HG03565 (cell line): ENCODE measurements at regions not wholly inside any gene's neighbourhood (a gene's known extent, or its start where the extent isn't known, plus 50 kb on each side); places are given as distances from the start of the nearest gene placed in this dataset.

Source experiments
- ATAC-seq: cut with Tn5 transposase; IDR thresholded peaks from one replicate; pipeline ENCODE4 v1.9.1; 2021; ENCODE audit warnings: mild to moderate bottlenecking, moderate library complexity; ENCODE audit not compliant: unreplicated experiment

DNA sequence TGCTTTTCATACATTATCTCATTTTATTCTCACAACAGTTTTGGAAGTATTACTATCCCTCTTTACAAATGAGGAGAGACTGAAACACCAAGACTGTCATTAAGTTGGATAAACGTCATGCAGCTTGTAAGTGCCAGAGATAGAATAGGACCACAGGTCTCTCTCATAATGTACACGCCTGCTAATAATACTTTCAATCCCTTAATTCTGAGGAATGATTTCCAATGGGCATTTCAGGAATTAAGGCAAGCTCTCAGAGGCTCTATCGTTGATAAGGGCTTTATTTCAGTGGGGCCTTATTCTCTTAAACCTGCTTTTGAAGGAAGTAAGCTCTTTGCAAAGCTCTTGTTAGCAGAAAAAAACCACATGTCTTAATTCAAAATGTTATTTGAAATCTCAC is 229.1 kb downstream of the NFKBIZ start:
- ATAC-seq: no peak

DNA sequence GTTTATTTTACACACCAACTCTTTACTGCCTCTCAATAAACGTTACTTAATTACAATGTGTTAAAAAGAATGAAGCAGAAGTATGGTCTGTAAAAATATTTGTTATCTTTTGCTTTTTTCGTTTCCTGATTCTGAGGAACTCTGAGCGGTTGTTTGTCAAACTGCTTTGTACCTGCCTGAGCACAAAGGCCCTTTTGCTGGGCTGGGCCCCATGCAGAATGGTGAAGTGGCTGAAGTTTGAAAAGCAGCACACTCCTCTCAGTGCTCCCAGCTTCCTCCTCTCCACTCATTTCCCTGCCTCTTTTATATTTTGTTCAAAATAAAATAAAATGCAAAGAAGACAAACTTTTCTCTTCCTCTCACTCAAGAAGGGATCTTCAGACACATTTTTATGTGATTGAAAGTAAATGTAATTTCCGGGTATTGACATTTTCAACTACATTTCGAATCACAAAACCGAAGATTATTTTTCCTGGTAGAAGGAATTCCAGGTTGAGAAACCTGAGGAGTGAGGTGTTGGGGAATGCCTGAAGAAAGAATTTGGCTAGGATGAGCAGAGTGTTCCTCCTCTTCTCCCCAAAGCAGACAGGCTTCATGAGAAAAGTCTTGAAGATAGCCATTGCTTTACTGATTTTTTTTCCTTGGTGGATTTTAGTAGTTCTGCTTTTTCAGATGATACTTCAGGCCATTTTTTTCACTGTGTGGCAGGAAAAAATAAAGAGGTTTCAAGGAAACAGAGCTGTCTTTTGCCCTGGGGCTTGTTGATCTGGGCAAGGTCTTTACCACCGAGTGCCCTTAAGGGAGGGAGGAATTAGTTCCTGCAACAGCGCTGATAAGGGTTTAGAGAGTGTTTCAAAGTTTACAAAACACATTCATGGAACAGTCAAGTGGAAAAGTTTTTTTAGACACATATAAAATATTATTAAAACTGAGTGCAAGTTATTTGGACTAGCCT is 229.8 kb downstream of the NFKBIZ start:
- no peak for ATAC-seq

DNA sequence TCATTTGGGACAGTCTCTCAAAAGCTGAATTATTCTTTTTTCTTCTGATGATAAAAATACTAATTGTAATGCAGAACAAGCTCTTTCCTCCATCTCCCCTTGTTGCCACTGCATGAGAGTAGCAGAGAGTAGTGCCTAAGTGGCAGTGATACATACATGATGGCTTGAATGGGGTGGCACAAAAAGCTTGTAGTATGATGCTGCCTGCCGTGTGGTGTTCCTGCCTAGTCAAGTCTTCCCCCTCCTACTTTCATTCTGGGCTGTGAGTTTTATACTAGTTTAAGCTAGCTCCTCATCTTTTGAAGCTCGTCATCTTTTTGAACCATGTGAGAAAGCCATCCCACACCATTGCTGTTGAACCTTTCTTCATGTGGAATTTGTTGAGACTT is 230.5 kb downstream of the NFKBIZ start:
- ATAC-seq: no peak

DNA sequence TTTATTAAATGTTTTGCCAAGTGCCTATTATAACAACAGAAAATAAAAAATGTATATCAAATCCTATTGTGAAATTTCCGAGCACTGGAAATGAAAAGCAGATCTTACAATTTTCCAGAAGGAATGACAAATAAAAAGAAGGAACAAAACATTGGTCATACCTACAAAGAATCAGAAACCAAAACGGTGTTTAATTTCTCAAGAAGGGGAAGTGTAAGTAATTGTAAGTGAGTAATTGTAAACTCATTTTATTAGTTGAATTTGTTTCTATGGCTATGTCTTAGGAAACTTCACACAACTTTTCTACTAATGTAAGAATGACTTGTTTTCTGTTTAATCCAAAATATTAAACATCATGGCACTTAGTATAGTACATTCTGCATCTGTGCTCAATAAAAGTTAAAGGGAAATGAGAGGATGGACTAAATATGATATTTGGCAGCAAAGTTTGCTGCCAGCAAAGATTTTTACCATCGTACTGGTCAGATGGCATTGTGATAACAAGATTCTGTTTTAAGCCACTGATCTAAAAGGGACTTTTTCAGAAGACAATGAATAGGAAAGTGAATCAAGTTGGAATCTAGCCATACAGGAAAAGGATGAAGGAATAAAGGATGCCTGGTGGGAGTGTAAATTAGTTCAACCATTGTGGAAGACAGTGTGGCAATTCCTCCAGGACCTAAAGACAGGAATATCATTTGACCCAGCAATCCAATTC is 232.4 kb downstream of the NFKBIZ start:
- no peak for ATAC-seq

DNA sequence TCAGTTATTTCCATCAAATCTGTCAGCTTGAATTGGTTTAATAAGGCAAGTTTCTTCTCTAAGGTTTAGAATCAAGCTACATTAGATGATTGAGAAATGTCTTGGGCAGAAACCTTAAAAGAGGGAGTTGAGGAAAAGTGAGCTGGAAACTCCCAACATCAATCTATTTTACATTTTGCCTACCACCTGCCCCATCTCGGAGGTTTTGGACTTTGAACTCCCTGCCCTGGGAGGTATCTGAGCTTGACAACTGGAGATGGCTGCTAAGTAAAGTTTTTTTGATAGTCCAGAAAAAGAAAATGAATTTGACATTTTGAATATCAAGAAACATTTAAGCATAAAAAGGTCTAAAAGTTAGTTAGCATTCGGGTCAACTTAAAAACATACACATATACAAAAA is 234.2 kb downstream of the NFKBIZ start:
- no peak for ATAC-seq

DNA sequence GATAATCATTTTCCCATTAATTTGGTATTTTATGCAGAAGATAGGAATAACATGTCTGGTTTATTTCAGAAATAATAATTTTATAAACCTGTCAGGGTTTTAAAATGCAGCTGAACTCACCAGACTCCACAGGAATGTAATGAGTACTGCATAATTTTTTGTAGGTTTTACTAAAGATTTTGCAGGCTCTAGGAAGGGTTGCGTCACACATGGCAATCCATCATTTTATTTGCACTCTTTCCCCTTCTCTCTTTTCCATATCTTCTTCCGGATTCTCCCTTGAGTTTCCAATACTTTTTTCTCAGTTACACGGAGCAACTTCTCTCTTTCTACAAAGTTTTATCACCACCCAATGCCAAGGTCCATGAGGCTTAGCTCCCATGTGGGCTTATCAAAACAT is 234.7 kb downstream of the NFKBIZ start:
- no peak for ATAC-seq

DNA sequence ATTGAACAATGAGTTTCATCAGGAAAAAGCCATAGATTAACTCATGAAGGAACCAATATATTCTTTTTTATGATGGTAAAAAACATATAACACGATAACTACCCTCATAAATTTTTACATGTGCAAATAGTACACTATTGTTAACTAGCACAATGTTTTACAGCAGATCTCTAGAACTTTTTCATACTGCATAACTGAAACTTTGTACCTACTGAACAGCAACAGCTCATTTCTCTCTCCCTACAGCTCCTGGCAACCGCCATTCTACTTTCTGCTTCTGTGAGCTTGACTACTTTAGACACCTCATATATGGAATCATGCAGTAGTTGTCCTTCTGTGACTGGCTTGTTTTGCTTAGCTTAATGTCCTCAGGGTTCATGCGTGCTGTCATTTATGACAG is 235.4 kb downstream of the NFKBIZ start:
- no peak for ATAC-seq

DNA sequence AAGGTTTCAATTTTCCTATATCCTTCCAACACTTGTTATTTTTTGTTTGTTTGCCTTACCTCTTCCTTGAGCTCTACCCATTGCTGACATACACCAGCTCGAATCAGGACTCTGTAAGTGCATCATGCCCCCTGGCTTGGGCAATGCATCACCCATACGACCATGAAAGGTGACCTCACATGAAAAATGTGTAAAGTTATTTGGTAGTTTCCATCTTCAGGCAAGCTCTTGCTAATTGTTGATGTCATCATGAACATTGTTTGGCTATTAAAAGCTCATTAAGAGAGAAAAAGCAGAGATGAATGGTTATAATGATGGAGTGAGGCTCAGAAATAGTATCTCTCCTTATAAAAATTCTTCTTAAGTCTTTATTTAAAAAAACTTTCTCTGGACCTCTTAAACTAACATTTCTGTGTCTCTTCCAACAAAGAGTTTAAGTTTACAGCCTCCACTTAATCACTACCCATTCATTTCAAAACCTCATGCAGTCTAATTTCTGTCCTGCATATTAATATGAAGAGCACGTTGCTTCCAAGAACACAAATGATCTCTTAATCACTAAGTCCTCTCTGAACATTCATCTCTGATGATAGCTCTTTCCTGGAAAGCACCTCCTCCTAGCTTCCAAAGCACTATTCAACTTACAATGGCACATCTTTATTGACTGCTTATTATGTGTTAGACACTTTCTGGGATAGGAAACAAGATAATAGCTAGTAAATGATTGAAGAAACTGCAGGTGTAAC is 236.3 kb downstream of the NFKBIZ start:
- ATAC-seq: no peak

DNA sequence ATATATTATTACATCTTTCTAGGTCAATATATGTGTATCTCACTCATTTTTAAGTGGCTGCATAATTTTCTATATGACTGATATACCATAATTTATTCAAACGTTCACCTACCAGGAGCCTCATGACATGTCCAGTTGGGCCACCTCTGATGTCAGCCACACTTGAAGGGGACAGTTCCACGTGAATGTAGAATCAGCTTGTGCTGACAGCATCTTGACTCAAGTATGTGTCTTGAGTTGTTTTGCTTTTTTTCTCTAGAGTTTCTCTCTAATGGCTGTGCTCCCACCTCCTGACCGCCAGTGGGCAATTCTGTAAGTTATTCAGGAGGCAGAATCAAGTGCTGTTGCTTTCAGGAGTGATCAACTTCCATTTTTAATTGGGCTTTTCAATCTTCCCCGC is 237.9 kb downstream of the NFKBIZ start:
- ATAC-seq: no peak

DNA sequence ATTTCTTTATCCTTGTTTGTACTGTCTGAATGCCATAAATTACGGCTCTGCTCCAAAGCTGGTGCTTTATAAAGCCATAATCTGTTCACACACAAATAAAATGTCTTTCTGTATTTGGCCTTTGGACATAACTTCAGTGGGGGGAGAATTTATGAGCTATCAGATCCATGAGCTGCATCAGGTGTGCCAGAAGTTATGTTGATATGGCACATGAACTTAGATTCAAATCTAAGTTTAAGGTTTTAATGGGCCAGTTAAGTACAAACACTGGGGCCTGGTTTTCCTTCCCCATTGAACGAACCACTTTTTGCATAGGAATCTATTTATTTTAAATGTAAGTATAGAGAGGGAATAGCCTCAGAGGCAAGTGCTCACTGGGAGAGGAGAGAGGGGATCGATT is 239.9 kb downstream of the NFKBIZ start:
- ATAC-seq: no peak

DNA sequence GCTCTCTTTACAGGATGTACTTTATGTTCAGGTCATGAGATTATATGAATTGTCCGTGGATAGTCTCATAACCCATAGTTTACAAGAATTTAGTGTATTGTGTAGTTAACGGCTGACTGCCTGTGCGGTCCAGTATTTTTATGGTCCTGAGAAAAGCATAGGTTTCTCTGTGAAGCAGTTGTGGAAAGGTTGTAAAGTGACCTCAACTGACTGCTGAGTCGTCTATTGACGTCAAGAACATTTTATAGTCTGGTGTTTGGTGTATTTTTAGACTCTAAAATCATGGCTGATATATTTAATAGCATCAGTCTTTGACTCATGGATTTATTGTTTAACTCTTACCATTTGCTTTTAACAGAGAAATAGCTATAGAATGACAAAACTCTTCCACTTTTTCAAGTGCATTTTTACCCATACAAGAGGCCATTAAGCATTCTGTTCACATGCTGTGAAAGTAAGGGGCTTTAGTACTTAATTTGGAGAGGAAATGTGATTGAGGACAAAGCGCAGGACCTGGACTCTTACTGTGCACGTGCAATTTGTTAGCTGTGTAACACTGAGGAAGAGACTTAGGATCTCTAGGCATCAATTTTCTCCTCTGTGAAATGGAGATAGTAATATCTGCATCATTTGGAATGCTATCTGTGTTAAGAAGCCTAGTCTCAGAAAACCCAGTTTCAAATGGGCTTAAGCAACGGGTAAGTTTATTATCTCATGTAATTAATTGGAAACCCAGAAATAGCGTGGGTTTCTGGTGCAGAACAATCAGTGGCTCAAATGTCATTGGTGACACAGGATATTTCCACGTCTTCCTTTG is 240.8 kb downstream of the NFKBIZ start:
- ATAC-seq: no peak

DNA sequence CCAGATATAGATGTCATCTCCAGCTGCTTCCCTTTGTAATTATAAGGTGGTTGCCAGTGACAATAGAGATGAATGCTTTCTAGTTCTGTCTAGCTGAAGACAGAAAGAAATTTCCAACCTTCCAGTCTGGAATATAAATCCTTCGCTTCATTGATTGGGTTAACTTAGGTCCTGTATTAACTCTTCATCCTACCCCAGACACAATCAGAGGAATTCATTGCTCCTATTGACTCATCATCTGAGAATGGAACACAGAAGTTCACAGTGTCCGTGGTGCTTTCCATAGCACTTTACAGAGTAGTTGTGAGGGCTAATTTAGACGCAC is 241.4 kb downstream of the NFKBIZ start:
- ATAC-seq: no peak

DNA sequence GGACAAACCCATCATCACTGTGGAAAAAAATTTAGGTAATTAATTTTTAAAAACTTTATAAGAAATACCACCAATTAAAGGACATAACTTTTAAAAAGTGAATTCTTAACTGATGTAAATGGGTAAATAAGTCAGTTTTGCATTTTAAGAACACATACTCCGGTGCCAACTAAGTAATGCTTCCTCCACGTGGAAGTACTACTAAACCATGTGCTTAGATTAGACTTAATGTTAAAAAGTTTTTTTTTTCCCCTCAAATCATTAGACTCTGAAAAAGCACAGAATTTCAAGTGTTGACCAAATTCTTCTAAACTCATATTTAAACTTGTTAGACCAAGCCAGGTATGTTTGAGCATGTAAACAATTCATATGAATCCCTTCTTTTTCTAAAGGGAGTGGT is 242.0 kb downstream of the NFKBIZ start:
- ATAC-seq: no peak

DNA sequence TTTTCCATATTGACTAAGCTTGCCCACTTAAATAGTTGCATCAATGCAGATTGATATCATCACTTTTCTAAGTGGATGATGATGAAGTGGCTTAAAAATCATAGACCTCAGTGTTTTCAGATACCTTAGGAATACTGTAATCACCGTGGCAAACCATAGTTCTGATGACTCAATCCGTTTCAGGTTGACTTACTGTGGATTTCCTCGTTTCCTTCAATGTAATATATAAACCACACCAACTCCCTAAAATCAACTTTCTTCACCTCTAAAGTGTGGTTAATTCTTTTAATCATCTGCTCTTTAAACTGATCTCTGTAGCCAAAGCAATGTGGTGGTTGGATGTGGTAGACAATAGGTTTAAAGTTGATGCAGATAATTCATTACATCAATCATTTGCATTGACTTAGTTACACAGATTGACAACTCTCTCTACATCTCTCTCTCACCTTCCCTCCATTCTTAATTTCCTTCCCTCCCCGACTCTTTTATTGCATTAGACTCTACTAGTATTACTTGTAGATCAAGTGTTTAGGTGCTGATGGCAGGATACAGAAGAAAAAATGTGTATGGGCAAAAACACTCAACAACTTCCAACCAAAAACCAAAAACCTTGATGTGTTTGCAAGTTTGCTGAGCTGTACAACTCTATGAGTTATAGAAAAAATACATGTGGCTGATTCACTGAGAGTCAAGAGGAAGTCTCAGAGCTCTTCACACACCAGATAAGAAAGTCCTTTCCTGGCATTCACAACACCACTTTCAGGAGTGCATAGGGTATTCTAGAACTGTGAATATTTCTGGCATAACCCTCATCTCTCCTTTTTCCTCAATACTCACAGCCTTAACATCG is 243.5 kb downstream of the NFKBIZ start:
- ATAC-seq: no peak

DNA sequence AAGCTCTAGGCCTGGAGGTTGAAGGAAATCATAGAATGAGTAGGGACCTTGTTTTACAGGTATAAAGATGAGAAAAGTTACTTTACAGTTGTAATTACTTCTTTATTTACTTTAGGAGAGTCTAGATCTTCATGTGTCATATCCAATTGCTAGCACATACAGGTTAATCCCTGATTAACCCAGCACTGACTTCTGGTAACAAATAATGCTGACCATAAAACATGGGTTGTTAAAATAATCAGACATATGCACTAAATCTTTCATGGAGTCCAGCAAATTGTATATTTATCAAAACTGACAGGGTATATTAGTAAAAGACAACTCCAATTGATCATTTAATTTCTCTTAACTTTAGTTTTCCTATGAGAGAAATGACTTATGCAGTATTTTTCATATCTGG is 245.2 kb downstream of the NFKBIZ start:
- no peak for ATAC-seq

DNA sequence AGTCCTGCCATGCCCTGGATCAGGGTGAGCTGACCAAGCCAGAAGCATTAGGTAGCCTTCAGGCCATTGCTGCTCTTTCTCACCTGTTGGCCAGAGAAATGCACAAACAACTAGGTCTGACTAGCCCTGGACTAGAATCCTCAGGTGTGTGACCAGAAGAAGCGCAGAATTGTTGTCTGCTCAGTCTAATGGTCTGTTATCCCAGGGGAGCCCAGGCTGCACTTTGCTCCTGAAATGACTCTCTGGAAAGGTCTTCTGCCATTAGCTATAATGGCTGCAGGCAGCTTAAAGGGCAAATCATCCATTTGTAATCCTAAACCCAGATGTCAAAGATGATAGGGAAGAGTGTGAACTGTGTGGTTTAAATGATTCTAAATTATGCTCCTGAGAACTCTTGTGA is 246.1 kb downstream of the NFKBIZ start:
- ATAC-seq: no peak

DNA sequence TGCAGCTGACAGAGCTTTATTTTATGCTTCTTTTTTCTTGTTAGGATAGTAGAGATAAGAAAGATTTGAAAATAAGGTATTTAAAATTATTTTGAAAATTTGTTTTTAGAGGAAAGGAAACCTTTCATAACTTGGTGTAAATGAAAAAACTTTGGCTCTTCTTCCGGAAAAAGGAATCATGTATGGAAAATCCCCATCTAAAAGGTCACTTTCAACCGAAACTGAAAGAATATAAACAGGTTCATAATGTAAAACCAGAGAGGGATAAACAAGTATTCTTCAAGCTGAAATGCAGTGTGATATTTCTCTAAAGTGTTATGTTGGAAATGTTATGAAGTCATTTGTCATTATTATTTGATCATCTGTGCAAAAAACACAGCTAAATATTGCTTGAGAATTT is 246.8 kb downstream of the NFKBIZ start:
- no peak for ATAC-seq

DNA sequence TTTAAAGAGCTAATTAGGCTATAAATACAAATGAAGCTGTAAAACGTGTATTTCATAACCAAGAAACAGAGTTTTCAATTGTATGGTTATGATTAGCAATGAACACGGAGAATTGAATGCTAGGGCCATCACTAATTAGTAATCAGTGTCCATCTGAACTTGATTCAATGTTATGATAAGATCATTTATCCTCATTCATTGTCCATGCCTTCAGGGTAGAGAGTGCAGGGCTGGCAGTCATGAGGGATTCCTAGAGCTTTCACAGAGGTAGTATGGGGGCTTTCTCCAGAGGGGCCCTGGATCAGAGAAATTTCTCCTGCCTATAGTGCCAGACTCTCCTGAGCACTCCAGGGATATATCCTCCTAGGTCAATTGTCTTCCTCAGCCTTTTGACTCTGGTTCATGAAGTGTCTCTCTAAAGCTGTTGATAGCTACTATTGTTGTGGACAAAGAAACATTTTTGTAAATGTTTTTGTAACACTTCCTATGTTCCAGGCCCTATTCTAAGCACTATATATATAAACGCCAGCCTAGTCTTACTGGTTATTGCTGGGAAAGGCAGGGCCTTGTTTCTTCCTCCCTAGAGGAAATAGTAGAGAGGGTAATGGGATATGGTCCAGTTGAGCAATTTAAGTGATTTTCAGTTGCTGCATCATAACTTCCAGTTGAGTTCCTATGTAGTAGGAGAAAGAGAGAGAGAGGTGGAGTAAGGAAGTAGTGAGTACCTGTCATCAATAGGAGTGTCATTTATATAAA is 249.0 kb downstream of the NFKBIZ start:
- no peak for ATAC-seq

DNA sequence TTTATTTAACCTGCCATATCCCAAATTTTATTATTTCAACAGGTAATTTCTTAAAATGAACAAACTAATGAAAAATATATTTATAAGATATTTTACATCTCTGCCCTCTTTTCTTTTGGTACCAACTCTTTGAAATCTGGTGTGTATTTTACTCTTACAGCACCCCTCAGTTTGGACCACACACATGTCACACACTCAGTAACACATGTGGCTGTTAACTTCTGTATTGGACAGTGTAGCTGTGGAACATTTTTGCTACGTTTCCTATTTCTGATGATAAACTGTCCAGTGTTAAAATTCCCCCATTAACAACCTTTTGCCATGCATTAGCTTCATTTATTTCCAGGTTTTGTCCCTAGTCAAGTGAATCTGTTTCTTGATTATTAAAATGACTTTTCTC is 250.6 kb downstream of the NFKBIZ start:
- no peak for ATAC-seq
